HepG2 (cell line): ENCODE measurements at regions not wholly inside any gene's neighbourhood (a gene's known extent, or its start where the extent isn't known, plus 50 kb on each side); places are given as distances from the start of the nearest gene placed in this dataset.

Experiments used
- ATAC-seq: fragments of 200-7000 bp; cut with Tn5 transposase; 3 replicates; pipeline ENCODE4 v1.9.1; 2020; ENCODE audit warnings: mild to moderate bottlenecking, moderate library complexity
- BruUV-seq: library from RNA; stranded (reverse); fragments of 400-500 nt; replicated peaks from 2 replicates; lab custom pipeline; 2021; lab: Mats Ljungman, UMichigan
- CTCF ChIA-PET: fragments of 300-600 bp; formaldehyde crosslinking; extraction: SDS; loops from one replicate; lab custom pipeline; 2021; ENCODE audit warnings: low total read pairs, inconsistent platforms, low intra/inter-chr PET ratio; lab: Yijun Ruan, JAX
- POLR2A ChIA-PET: fragments of 350-600 bp; sonication (Branson Sonifier 250); formaldehyde crosslinking; loops from one replicate; lab custom pipeline; 2020; ENCODE audit warnings: antibody characterized with exemption, inconsistent platforms; lab: Yijun Ruan, JAX
- DNase-seq: peaks from one replicate; pipeline ENCODE4 v3.0.0-alpha.2; 2015; ENCODE audit warnings: low spot score
- FAIRE-seq: peaks from 3 replicates; lab custom pipeline; 2011; peaks lifted over from hg19 to GRCh38; lab: Jason Lieb, UNC
- H2AFZ ChIP-seq: one replicate; pipeline ENCODE4 v1.6.1; 2011; ENCODE audit warnings: low read length, inconsistent platforms
- H3K27ac ChIP-seq: fragments of 300-600 bp; 3 replicates; pipeline ENCODE4 v1.8.0; 2011; ENCODE audit warnings: mixed run types, mild to moderate bottlenecking, mixed read lengths, low read length, inconsistent platforms; ENCODE audit not compliant: insufficient read depth; ENCODE audit errors: extremely low read length
- H3K27me3 ChIP-seq, 2 experiments: fragments of 200-600 bp in 1 of 2; 2 replicates in 1 of 2; 3 replicates in 1 of 2; pipeline versions ENCODE4 v1.6.0 to v1.8.0; 2011; ENCODE audit warnings: low read length in 2 of 2, mild to moderate bottlenecking in 2 of 2, moderate library complexity in 2 of 2, inconsistent platforms in 1 of 2; ENCODE audit not compliant: insufficient read depth in 2 of 2, control insufficient read depth in 1 of 2
- H3K36me3 ChIP-seq, 2 experiments: fragments of 200-600 bp in 1 of 2; replicated peaks in 1 of 2; 2 replicates in 1 of 2; 3 replicates in 1 of 2; pipeline versions ENCODE4 v1.5.1 to v1.8.0; 2011; ENCODE audit warnings: low read length in 2 of 2, inconsistent platforms in 1 of 2; ENCODE audit not compliant: insufficient read depth in 2 of 2, control insufficient read depth in 1 of 2
- H3K4me1 ChIP-seq: 2 replicates; pipeline ENCODE4 v1.5.1; 2012; ENCODE audit warnings: low read length, inconsistent platforms; ENCODE audit not compliant: insufficient read depth
- H3K4me2 ChIP-seq: 2 replicates; pipeline ENCODE4 v1.6.0; 2011; ENCODE audit warnings: low read depth, low read length, inconsistent platforms
- H3K4me3 ChIP-seq, 3 experiments: fragments of 200-600 bp in 1 of 3; sonication (generic), shearing (Covaris generic) in 1 of 3; replicated peaks in 1 of 3; 2 replicates each; pipeline ENCODE4 v1.5.1; 2011 to 2016; ENCODE audit warnings: low read length in 3 of 3, inconsistent platforms in 2 of 3, low read depth in 2 of 3, mild to moderate bottlenecking in 2 of 3, control low read depth in 1 of 3, mixed read lengths in 1 of 3; ENCODE audit not compliant: insufficient read depth in 1 of 3
- H3K79me2 ChIP-seq: one replicate; pipeline ENCODE4 v1.6.1; 2011; ENCODE audit warnings: low read length, inconsistent platforms; ENCODE audit not compliant: insufficient read depth
- H3K9ac ChIP-seq: 2 replicates; pipeline ENCODE4 v1.6.0; 2011; ENCODE audit warnings: mild to moderate bottlenecking, low read depth, low read length, inconsistent platforms; ENCODE audit not compliant: insufficient read depth
- H3K9me3 ChIP-seq: 2 replicates; pipeline ENCODE4 v1.5.1; 2012; ENCODE audit warnings: mild to moderate bottlenecking, low read length
- H4K20me1 ChIP-seq: 2 replicates; pipeline ENCODE4 v1.6.0; 2011; ENCODE audit warnings: inconsistent platforms, mild to moderate bottlenecking, low read length, moderate library complexity; ENCODE audit not compliant: insufficient read depth
- CBFB ChIP-seq: sonication (generic); formaldehyde crosslinking; IDR thresholded peaks from 2 replicates; pipeline ENCODE4 v1.4.0; 2020; ENCODE audit warnings: missing genetic modification reagents
- CC2D1A ChIP-seq: sonication (generic); formaldehyde crosslinking; IDR thresholded peaks from 2 replicates; pipeline ENCODE4 v1.8.1; 2023; ENCODE audit warnings: mild to moderate bottlenecking, missing genetic modification reagents
- GZF1 ChIP-seq: sonication (generic); formaldehyde crosslinking; IDR thresholded peaks from 2 replicates; pipeline ENCODE4 v1.5.1; 2020; ENCODE audit warnings: mild to moderate bottlenecking, missing genetic modification reagents
- ISX ChIP-seq: sonication (generic); formaldehyde crosslinking; conservative IDR thresholded peaks from 2 replicates; pipeline ENCODE4 v1.5.0; 2020; ENCODE audit warnings: missing genetic modification reagents
- MTERF4 ChIP-seq: sonication (generic); formaldehyde crosslinking; IDR thresholded peaks from 2 replicates; pipeline ENCODE4 v1.8.0; 2023; ENCODE audit warnings: mild to moderate bottlenecking, missing genetic modification reagents
- PAX8 ChIP-seq: sonication (generic); formaldehyde crosslinking; IDR thresholded peaks from 2 replicates; pipeline ENCODE4 v1.8.0; 2022; ENCODE audit warnings: mild to moderate bottlenecking, missing genetic modification reagents, borderline replicate concordance
- SETDB1 ChIP-seq: sonication (generic); formaldehyde crosslinking; IDR thresholded peaks from 2 replicates; pipeline ENCODE4 v1.5.1; 2020; ENCODE audit warnings: missing genetic modification reagents, mild to moderate bottlenecking, borderline replicate concordance
- SIX4 ChIP-seq: sonication (generic); formaldehyde crosslinking; IDR thresholded peaks from 2 replicates; pipeline ENCODE4 v1.4.0; 2020; ENCODE audit warnings: missing genetic modification reagents
- SNAI1 ChIP-seq: sonication (generic); formaldehyde crosslinking; IDR thresholded peaks from 2 replicates; pipeline ENCODE4 v1.5.0; 2020; ENCODE audit warnings: mild to moderate bottlenecking, missing genetic modification reagents, borderline replicate concordance
- SRSF9 ChIP-seq: fragments of 200-400 bp; formaldehyde crosslinking; IDR thresholded peaks from 2 replicates; pipeline ENCODE4 v1.6.1; 2018; ENCODE audit warnings: borderline replicate concordance, mild to moderate bottlenecking, low read depth, low read length; ENCODE audit not compliant: insufficient read depth, poor library complexity, severe bottlenecking
- ZNF10 ChIP-seq: sonication (generic); formaldehyde crosslinking; IDR thresholded peaks from 2 replicates; pipeline ENCODE4 v1.4.0; 2020; ENCODE audit warnings: mild to moderate bottlenecking, low read depth, missing genetic modification reagents, borderline replicate concordance
- ZNF101 ChIP-seq: sonication (generic); formaldehyde crosslinking; IDR thresholded peaks from 2 replicates; pipeline ENCODE4 v1.4.0; 2020; ENCODE audit warnings: mild to moderate bottlenecking, low read depth, missing genetic modification reagents, borderline replicate concordance
- ZNF292 ChIP-seq: sonication (generic); formaldehyde crosslinking; IDR thresholded peaks from 2 replicates; pipeline ENCODE4 v1.8.1; 2022; ENCODE audit warnings: mild to moderate bottlenecking, low read depth, missing genetic modification reagents, borderline replicate concordance
- ZNF484 ChIP-seq: sonication (generic); formaldehyde crosslinking; IDR thresholded peaks from 2 replicates; pipeline ENCODE4 v1.5.1; 2020; ENCODE audit warnings: mild to moderate bottlenecking, low read depth, missing genetic modification reagents, borderline replicate concordance
- ZNF589 ChIP-seq: sonication (generic); formaldehyde crosslinking; conservative IDR thresholded peaks from 2 replicates; pipeline ENCODE4 v1.8.0; 2022; ENCODE audit warnings: mild to moderate bottlenecking, moderate library complexity, missing genetic modification reagents
- WGBS: methylation state at CpG from one replicate; pipeline ENCODE4 v1.1.6; 2017; ENCODE audit warnings: low lambda C conversion rate; 5-methylcytosine and 5-hydroxymethylcytosine counted together
- in situ Hi-C: cut with HindIII; loops from 2 replicates; pipeline ENCODE4 v1.10.0; 2017; ENCODE audit warnings: low pct_unique_long_range_greater_than_20kb; ENCODE audit not compliant: extremely low pct_ligation_motif_present
- intact Hi-C: fragments of 100-400 bp; cut with micrococcal nuclease; formaldehyde crosslinking; loops from one replicate; pipeline ENCODE4 v1.10.0; 2022; ENCODE audit not compliant: unreplicated experiment
- TF ChIP-seq, protein P1 (sequence below), 2 experiments: sonication (generic) in 1 of 2; formaldehyde crosslinking in 1 of 2; IDR thresholded peaks; 2 replicates each; pipeline versions ENCODE4 v1.4.0 to v1.6.1; 2018 to 2020; ENCODE audit warnings: missing genetic modification reagents in 2 of 2, borderline replicate concordance in 1 of 2, low read depth in 1 of 2, mild to moderate bottlenecking in 1 of 2, missing biosample characterization in 1 of 2
- TF ChIP-seq, protein P2 (sequence below): sonication (generic); formaldehyde crosslinking; conservative IDR thresholded peaks from 2 replicates; pipeline ENCODE4 v1.8.0; 2022; ENCODE audit warnings: mild to moderate bottlenecking, moderate library complexity, missing genetic modification reagents

DNA sequence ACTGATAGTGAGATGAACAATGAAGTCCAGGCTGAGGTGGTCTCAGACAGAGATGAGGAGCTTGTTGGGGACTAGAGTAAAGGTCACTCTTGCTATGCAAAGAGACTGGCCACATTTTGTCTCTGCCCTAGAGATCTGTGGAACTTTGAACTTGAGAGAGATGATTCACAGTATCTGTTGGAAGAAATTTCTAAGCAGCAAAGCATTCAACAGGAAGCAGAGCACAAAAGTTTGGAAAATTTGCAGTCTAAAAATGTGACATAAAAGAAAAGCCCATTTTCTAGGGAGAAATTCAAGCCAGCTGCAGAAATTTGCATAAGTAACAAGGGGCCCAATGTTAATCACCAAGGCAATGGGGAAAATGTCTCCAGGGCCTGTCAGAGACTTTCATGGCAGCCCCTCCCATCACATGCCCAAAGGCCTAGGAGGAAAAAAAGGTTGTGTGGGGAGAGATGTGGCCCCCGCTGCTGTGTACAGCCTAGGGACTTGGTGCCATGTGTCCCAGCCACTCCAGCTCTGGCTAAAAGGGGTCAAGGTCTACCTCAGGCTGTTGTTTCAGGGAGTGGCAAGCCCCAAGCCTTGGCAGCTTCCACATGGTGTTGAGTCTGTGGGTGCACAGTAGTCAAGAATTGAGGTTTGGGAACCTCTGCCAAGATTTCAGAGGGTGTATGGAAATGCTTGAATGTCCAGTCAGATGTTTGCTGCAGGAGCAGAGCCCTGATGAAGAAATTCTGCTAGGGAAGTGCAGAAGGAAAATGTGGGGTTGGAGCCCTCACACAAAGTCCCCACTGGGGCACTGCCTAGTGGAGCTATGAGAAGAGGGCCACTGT is 262.8 kb downstream of the DKK2 start (continued):
- TF ChIP-seq, protein P1, sequence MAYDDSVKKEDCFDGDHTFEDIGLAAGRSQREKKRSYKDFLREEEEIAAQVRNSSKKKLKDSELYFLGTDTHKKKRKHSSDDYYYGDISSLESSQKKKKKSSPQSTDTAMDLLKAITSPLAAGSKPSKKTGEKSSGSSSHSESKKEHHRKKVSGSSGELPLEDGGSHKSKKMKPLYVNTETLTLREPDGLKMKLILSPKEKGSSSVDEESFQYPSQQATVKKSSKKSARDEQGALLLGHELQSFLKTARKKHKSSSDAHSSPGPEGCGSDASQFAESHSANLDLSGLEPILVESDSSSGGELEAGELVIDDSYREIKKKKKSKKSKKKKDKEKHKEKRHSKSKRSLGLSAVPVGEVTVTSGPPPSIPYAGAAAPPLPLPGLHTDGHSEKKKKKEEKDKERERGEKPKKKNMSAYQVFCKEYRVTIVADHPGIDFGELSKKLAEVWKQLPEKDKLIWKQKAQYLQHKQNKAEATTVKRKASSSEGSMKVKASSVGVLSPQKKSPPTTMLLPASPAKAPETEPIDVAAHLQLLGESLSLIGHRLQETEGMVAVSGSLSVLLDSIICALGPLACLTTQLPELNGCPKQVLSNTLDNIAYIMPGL (CRISPR knock-in tag; IDR thresholded peaks at IDR 0.05; ENCODE audit: borderline replicate concordance in 1 of 2, low read depth in 1 of 2), result no peak
- TF ChIP-seq MTERF4 (CRISPR knock-in tag) (no peak), SNAI1 (no peak), SIX4 (no peak), ZNF589 (CRISPR knock-in tag) (no peak)
- TF ChIP-seq, protein P2, sequence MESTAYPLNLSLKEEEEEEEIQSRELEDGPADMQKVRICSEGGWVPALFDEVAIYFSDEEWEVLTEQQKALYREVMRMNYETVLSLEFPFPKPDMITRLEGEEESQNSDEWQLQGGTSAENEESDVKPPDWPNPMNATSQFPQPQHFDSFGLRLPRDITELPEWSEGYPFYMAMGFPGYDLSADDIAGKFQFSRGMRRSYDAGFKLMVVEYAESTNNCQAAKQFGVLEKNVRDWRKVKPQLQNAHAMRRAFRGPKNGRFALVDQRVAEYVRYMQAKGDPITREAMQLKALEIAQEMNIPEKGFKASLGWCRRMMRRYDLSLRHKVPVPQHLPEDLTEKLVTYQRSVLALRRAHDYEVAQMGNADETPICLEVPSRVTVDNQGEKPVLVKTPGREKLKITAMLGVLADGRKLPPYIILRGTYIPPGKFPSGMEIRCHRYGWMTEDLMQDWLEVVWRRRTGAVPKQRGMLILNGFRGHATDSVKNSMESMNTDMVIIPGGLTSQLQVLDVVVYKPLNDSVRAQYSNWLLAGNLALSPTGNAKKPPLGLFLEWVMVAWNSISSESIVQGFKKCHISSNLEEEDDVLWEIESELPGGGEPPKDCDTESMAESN, result no peak

DNA sequence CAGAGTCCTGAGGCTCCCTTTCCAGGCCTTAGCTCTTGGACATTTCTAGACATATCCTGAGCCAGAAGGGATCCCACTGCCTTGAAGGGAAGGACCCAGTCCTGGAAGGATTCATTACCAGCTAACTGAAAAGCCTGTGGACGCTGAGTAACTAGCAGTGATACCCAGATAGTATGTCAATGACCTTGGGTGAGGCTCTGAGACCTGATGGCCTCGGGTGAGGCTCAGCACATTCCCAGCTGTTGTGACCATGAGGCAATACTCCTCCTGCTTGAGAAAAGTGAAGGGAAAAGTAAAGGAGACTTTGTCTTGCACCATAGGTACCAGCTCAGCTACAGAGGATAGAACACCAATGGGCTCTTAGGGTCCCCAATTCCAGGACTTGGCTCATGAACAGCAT is 268.1 kb downstream of the DKK2 start:
- FAIRE-seq (no peak), ATAC-seq (no peak), DNase-seq (no peak)
- Histone ChIP-seq H3K27ac (no peak overlapping the region), H3K27me3 (no peaks in the 10 kb centered on the region), H3K9ac (no peak overlapping the region), H3K4me2 (no peak overlapping the region), H3K4me1 (peaks cover under 1% of the 10 kb centered on the region; the same call in 1 of the 2 replicates), H3K9me3 (no peaks in the 10 kb centered on the region), H3K4me3 (no peak overlapping the region), H2AFZ (no peak overlapping the region), H3K36me3 (no peaks in the 10 kb centered on the region), H4K20me1 (no peaks in the 10 kb centered on the region), H3K79me2 (no peaks in the 10 kb centered on the region)
- ChIA-PET POLR2A (no interaction called here), CTCF (no interaction called here)
- intact Hi-C loops (no loop called here), in situ Hi-C loops (no loop called here)
- 0% methylated on average over 2 of the region's 2 CpGs for WGBS
- BruUV-seq, result no TSS peak
- no peak for TF ChIP-seq ZNF10 (CRISPR knock-in tag)
- no peak for TF ChIP-seq GZF1
- no peak for TF ChIP-seq SRSF9
- TF ChIP-seq ISX, result no peak
- no peak for TF ChIP-seq ZNF101 (CRISPR knock-in tag)
- TF ChIP-seq CC2D1A (CRISPR knock-in tag), result no peak
- no peak for TF ChIP-seq PAX8 (CRISPR knock-in tag)
- TF ChIP-seq ZNF484, result no peak
- TF ChIP-seq CBFB, result no peak
- no peak for TF ChIP-seq ZNF292 (CRISPR knock-in tag)
- no peak for TF ChIP-seq SETDB1 (CRISPR knock-in tag)
